HEK293T (cell line): ENCODE measurements at regions not wholly inside any gene's neighbourhood (a gene's known extent, or its start where the extent isn't known, plus 50 kb on each side); places are given as distances from the start of the nearest gene placed in this dataset.

Experiments
- ARNT ChIP-seq: fragments of 450-650 bp; IDR thresholded peaks from 2 replicates; pipeline ENCODE4 v1.6.1; 2017; ENCODE audit warnings: mild to moderate bottlenecking
- BHLHE40 ChIP-seq: fragments of 450-650 bp; IDR thresholded peaks from 2 replicates; pipeline ENCODE4 v1.6.1; 2016; ENCODE audit warnings: mild to moderate bottlenecking, moderate library complexity, borderline replicate concordance
- CTBP1 ChIP-seq: fragments of 450-650 bp; IDR thresholded peaks from 2 replicates; pipeline ENCODE4 v1.6.1; 2016; ENCODE audit warnings: borderline replicate concordance
- ELF4 ChIP-seq: fragments of 450-650 bp; IDR thresholded peaks from 2 replicates; pipeline ENCODE4 v1.6.1; 2017; ENCODE audit warnings: antibody characterized with exemption
- FOXA1 ChIP-seq: fragments of 450-650 bp; IDR thresholded peaks from 2 replicates; pipeline ENCODE4 v1.6.1; 2016; ENCODE audit warnings: mild to moderate bottlenecking
- FOXM1 ChIP-seq: fragments of 450-650 bp; IDR thresholded peaks from 2 replicates; pipeline ENCODE4 v1.6.1; 2017; ENCODE audit warnings: mild to moderate bottlenecking, borderline replicate concordance
- HDGF ChIP-seq: fragments of 450-650 bp; IDR thresholded peaks from 2 replicates; pipeline ENCODE4 v1.6.1; 2017; ENCODE audit warnings: antibody characterized with exemption, borderline replicate concordance
- L3MBTL2 ChIP-seq: fragments of 450-650 bp; conservative IDR thresholded peaks from 2 replicates; pipeline ENCODE4 v1.6.1; 2016; ENCODE audit warnings: mild to moderate bottlenecking
- LEF1 ChIP-seq: fragments of 450-650 bp; IDR thresholded peaks from 2 replicates; pipeline ENCODE4 v1.6.1; 2017; ENCODE audit warnings: mild to moderate bottlenecking, borderline replicate concordance
- NFRKB ChIP-seq: fragments of 450-650 bp; IDR thresholded peaks from 2 replicates; pipeline ENCODE4 v1.6.1; 2016; ENCODE audit warnings: mild to moderate bottlenecking, moderate library complexity
- SP1 ChIP-seq: fragments of 450-650 bp; IDR thresholded peaks from 2 replicates; pipeline ENCODE4 v1.6.1; 2017
- SUZ12 ChIP-seq: fragments of 450-650 bp; IDR thresholded peaks from 2 replicates; pipeline ENCODE4 v1.6.1; 2016; ENCODE audit warnings: mild to moderate bottlenecking
- TARDBP ChIP-seq: fragments of 450-650 bp; IDR thresholded peaks from 2 replicates; pipeline ENCODE4 v1.6.1; 2016
- TF ChIP-seq, protein P1 (sequence below): fragments of 450-650 bp; IDR thresholded peaks from 2 replicates; pipeline ENCODE4 v1.6.1; 2016

DNA sequence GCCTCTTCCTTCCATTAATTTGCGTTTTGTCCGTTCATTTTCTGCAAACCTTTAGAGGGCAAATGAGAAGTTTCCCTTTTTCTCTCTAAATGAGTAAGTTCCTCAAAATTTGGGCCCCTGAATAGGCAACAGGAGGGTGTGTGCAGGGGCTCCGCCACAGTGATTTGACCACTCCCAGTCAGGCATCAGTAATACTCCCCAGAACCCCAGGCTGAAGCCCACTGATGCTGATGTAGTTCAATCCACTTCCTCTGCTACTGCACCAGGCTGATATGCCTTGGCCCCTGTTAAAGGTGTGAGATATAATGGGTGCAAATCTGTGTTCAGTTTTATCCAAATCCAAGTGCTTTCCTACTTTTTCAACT is 1150.0 kb downstream of the RPIA start:
- no peak for TF ChIP-seq FOXM1
- TF ChIP-seq SP1: no peak
- TF ChIP-seq FOXA1: no peak
- TF ChIP-seq BHLHE40: no peak
- TF ChIP-seq HDGF: no peak
- no peak for TF ChIP-seq TARDBP
- no peak for TF ChIP-seq ELF4
- TF ChIP-seq SUZ12: no peak
- TF ChIP-seq L3MBTL2: no peak
- TF ChIP-seq ARNT: no peak
- no peak for TF ChIP-seq NFRKB
- TF ChIP-seq, protein P1, sequence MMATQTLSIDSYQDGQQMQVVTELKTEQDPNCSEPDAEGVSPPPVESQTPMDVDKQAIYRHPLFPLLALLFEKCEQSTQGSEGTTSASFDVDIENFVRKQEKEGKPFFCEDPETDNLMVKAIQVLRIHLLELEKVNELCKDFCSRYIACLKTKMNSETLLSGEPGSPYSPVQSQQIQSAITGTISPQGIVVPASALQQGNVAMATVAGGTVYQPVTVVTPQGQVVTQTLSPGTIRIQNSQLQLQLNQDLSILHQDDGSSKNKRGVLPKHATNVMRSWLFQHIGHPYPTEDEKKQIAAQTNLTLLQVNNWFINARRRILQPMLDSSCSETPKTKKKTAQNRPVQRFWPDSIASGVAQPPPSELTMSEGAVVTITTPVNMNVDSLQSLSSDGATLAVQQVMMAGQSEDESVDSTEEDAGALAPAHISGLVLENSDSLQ: no peak
- no peak for TF ChIP-seq LEF1
- no peak for TF ChIP-seq CTBP1
